Ovary (tissue), 7 donors: ENCODE measurements at regions not wholly inside any gene's neighbourhood (a gene's known extent, or its start where the extent isn't known, plus 50 kb on each side); places are given as distances from the start of the nearest gene placed in this dataset.

Experiments
- DNase-seq, 5 donors: peaks; one replicate each; pipeline ENCODE4 v3.0.0-alpha.2; 2019 to 2020
- H3K27ac ChIP-seq, 2 donors: fragments of 200-600 bp; one replicate each; pipeline versions ENCODE4 v1.5.1 to v1.8.0; 2019 to 2022
- H3K27me3 ChIP-seq: fragments of 200-600 bp; one replicate; pipeline ENCODE4 v1.8.0; 2022
- H3K36me3 ChIP-seq: fragments of 200-600 bp; sonication (generic); one replicate; pipeline ENCODE4 v1.5.1; 2019
- H3K4me1 ChIP-seq: one replicate; pipeline ENCODE4 v1.8.1; 2013; ENCODE audit warnings: mild to moderate bottlenecking, moderate library complexity; ENCODE audit not compliant: insufficient read depth
- H3K4me3 ChIP-seq: fragments of 200-600 bp; sonication (generic); one replicate; pipeline ENCODE4 v1.5.1; 2017
- H3K9me3 ChIP-seq, 2 donors: fragments of 200-600 bp in 1 of 2; sonication (generic) in 1 of 2; one replicate each; pipeline versions ENCODE4 v1.5.1 to v1.8.1; 2013 to 2019; ENCODE audit warnings: mild to moderate bottlenecking in 1 of 2, moderate library complexity in 1 of 2
- CTCF ChIP-seq, 3 donors: fragments of 450-650 bp in 2 of 3; fragments of 200-600 bp in 1 of 3; IDR thresholded peaks; one replicate each; pipeline versions ENCODE4 v1.5.1 to v1.8.0; 2016 to 2022; ENCODE audit warnings: antibody characterized with exemption in 3 of 3, mild to moderate bottlenecking in 1 of 3
- EP300 ChIP-seq: sonication (generic); formaldehyde crosslinking; IDR thresholded peaks from one replicate; pipeline ENCODE4 v1.6.1; 2017; ENCODE audit warnings: antibody characterized with exemption
- POLR2A ChIP-seq: fragments of 450-650 bp; IDR thresholded peaks from one replicate; pipeline ENCODE4 v1.6.1; 2017; ENCODE audit warnings: antibody characterized with exemption, mild to moderate bottlenecking, moderate library complexity
- WGBS, 3 donors: extraction: QIAGEN DNeasy Blood & Tissue Kit in 1 of 3; methylation state at CpG; one replicate each; pipeline versions ENCODE4 v1.1.5 to v1.1.7; 2013 to 2017; 5-methylcytosine and 5-hydroxymethylcytosine counted together
- intact Hi-C, 4 donors: fragments of 100-400 bp; cut with DNase I; formaldehyde crosslinking; loops; one replicate each; pipeline versions ENCODE4 v1.11.0 to v1.15.1; 2022 to 2023
- donor health status: DM: no; HTN: no; CAD: no; lungs with moderate emphysema.
- donor health status: DM: no; HTN: no; CAD: no.
- donor health status: Bipolar disorder and iron deficiency.
- donor health status: DM: no; HTN: no; CAD: no.
- donor health status: DM: yes; HTN: yes; CAD: no.

- no peak for DNase-seq
- no peak overlapping the region for H3K4me3 ChIP-seq
- intact Hi-C loops = no loop called here
- no peaks in the 10 kb centered on the region for H3K36me3 ChIP-seq
- TF ChIP-seq CTCF (IDR thresholded peaks at IDR 0.05) (no peak), EP300 (no peak), POLR2A (no peak)
- H3K27ac ChIP-seq = no peak overlapping the region
- H3K27me3 ChIP-seq = no peaks in the 10 kb centered on the region
- no peaks in the 10 kb centered on the region for H3K9me3 ChIP-seq
- H3K4me1 ChIP-seq = no peaks in the 10 kb centered on the region
These were observed 1092.2 kb downstream of the KCNT2 start for GRCh38 chr1:195516036-195516435.

GRCh38 chr1:195511501-195511900 lies 1096.7 kb downstream of the KCNT2 start:
- WGBS, 3 donors = 87 to 96% (median 96%) methylated on average over 1 of the region's 1 CpG
- DNase-seq = no peak
- Histone ChIP-seq H3K4me1 (no peaks in the 10 kb centered on the region), H3K9me3 (no peaks in the 10 kb centered on the region), H3K36me3 (no peaks in the 10 kb centered on the region), H3K27me3 (no peaks in the 10 kb centered on the region), H3K27ac (no peak overlapping the region), H3K4me3 (no peak overlapping the region)
- TF ChIP-seq POLR2A = no peak
- TF ChIP-seq EP300 = no peak
- no peak for TF ChIP-seq CTCF (IDR thresholded peaks at IDR 0.05)
- intact Hi-C loops = no loop called here

GRCh38 chr1:195501118-195501517 lies 1107.1 kb downstream of the KCNT2 start:
- TF ChIP-seq EP300 = no peak
- no peak for TF ChIP-seq CTCF (IDR thresholded peaks at IDR 0.05)
- no peak for TF ChIP-seq POLR2A
- H3K4me3 ChIP-seq = no peak overlapping the region
- H3K4me1 ChIP-seq = no peaks in the 10 kb centered on the region
- no peak overlapping the region for H3K27ac ChIP-seq
- no peaks in the 10 kb centered on the region for H3K36me3 ChIP-seq
- 86 to 95% (median 89%) methylated on average over 2 of the region's 2 CpGs for WGBS, 3 donors
- H3K9me3 ChIP-seq = no peaks in the 10 kb centered on the region
- DNase-seq = no peak
- intact Hi-C loops = no loop called here
- no peaks in the 10 kb centered on the region for H3K27me3 ChIP-seq

- Histone ChIP-seq H3K4me1 (no peaks in the 10 kb centered on the region), H3K27me3 (no peaks in the 10 kb centered on the region)
- intact Hi-C loops = no loop called here
These were observed 1112.3 kb downstream of the KCNT2 start for GRCh38 chr1:195495720-195496635.

More at GRCh38 chr1:195495720-195496635, 1112.3 kb downstream of the KCNT2 start:
- H3K9me3 ChIP-seq = no peaks in the 10 kb centered on the region
- H3K4me3 ChIP-seq = no peak overlapping the region
- no peaks in the 10 kb centered on the region for H3K36me3 ChIP-seq
- TF ChIP-seq CTCF (IDR thresholded peaks at IDR 0.05) (no peak), EP300 (no peak), POLR2A (no peak)
- H3K27ac ChIP-seq = no peak overlapping the region
- WGBS, 3 donors = 60 to 82% (median 68%) methylated on average over 5 of the region's 5 CpGs
- no peak for DNase-seq
